ENCODE measurements at regions not wholly inside any gene's neighbourhood (a gene's known extent, or its start where the extent isn't known, plus 50 kb on each side); places are given as distances from the start of the nearest gene placed in this dataset.

- TF ChIP-seq, protein P1, sequence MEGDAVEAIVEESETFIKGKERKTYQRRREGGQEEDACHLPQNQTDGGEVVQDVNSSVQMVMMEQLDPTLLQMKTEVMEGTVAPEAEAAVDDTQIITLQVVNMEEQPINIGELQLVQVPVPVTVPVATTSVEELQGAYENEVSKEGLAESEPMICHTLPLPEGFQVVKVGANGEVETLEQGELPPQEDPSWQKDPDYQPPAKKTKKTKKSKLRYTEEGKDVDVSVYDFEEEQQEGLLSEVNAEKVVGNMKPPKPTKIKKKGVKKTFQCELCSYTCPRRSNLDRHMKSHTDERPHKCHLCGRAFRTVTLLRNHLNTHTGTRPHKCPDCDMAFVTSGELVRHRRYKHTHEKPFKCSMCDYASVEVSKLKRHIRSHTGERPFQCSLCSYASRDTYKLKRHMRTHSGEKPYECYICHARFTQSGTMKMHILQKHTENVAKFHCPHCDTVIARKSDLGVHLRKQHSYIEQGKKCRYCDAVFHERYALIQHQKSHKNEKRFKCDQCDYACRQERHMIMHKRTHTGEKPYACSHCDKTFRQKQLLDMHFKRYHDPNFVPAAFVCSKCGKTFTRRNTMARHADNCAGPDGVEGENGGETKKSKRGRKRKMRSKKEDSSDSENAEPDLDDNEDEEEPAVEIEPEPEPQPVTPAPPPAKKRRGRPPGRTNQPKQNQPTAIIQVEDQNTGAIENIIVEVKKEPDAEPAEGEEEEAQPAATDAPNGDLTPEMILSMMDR (IDR thresholded peaks at IDR 0.05): no peak
- TF ChIP-seq POLR2A (IDR thresholded peaks at IDR 0.05): no peak
These were observed 60.5 kb upstream of the MPP7 start for GRCh38 chr10:28363376-28363775.

Data from esophagus squamous epithelium (tissue), 4 donors.